SK-N-SH (cell line): ENCODE measurements at regions not wholly inside any gene's neighbourhood (a gene's known extent, or its start where the extent isn't known, plus 50 kb on each side); places are given as distances from the start of the nearest gene placed in this dataset.

Source experiments
- CTCF ChIA-PET: fragments of 300-600, 350-600 bp; formaldehyde crosslinking; extraction: SDS; loops from one replicate; lab custom pipeline; 2021; lab: Yijun Ruan, JAX
- POLR2A ChIA-PET: fragments of 350-600 bp; sonication (Branson Sonifier 250); formaldehyde crosslinking; extraction: SDS; loops from one replicate; lab custom pipeline; 2020; ENCODE audit warnings: antibody characterized with exemption, inconsistent platforms; lab: Yijun Ruan, JAX
- DNase-seq: peaks from one replicate; pipeline ENCODE4 v3.0.0; 2012
- H2AFZ ChIP-seq: fragments of 200-600 bp; sonication (generic); 2 replicates; pipeline ENCODE4 v1.8.1; 2016; ENCODE audit warnings: antibody characterized with exemption, mild to moderate bottlenecking, low read depth
- H3F3A ChIP-seq: fragments of 200-600 bp; sonication (generic); replicated peaks from 2 replicates; pipeline ENCODE3; 2016; ENCODE audit warnings: antibody characterized with exemption, mild to moderate bottlenecking; ENCODE audit not compliant: insufficient read depth
- H3K27ac ChIP-seq, 2 experiments: fragments of 200-500 bp in 1 of 2; fragments of 200-600 bp in 1 of 2; sonication (Bioruptor generic) in 1 of 2; sonication (generic), shearing (Covaris generic) in 1 of 2; 2 replicates each; pipeline versions ENCODE4 v1.5.1 to v1.6.1; 2014 to 2016; ENCODE audit warnings: low read depth in 2 of 2, inconsistent platforms in 1 of 2, low read length in 1 of 2, mild to moderate bottlenecking in 1 of 2, mixed read lengths in 1 of 2
- H3K27me3 ChIP-seq: fragments of 200-600 bp; sonication (generic), shearing (Covaris generic); 2 replicates; pipeline ENCODE4 v1.6.1; 2016; ENCODE audit warnings: mixed run types; ENCODE audit not compliant: insufficient read depth
- H3K36me3 ChIP-seq, 2 experiments: fragments of 200-500 bp in 1 of 2; fragments of 200-600 bp in 1 of 2; sonication (Bioruptor generic) in 1 of 2; sonication (generic) in 1 of 2; replicated peaks in 1 of 2; 2 replicates each; pipeline versions ENCODE3 to v1.5.1; 2014 to 2016; ENCODE audit warnings: low read length in 1 of 2, mild to moderate bottlenecking in 1 of 2; ENCODE audit not compliant: insufficient read depth in 2 of 2, control insufficient read depth in 1 of 2
- H3K4me1 ChIP-seq, 2 experiments: fragments of 200-500 bp in 1 of 2; fragments of 200-600 bp in 1 of 2; sonication (Bioruptor generic) in 1 of 2; sonication (generic), shearing (Covaris generic) in 1 of 2; 2 replicates each; pipeline versions ENCODE4 v1.5.1 to v1.6.1; 2014 to 2016; ENCODE audit warnings: low read depth in 1 of 2, low read length in 1 of 2, mixed run types in 1 of 2; ENCODE audit not compliant: insufficient read depth in 2 of 2, control insufficient read depth in 1 of 2
- H3K4me2 ChIP-seq: fragments of 200-600 bp; sonication (generic), shearing (Covaris generic); 2 replicates; pipeline ENCODE4 v1.6.1; 2017; ENCODE audit warnings: mixed run types
- H3K4me3 ChIP-seq, 2 experiments: fragments of 200-500 bp in 1 of 2; fragments of 200-600 bp in 1 of 2; sonication (Bioruptor generic) in 1 of 2; sonication (generic), shearing (Covaris generic) in 1 of 2; 2 replicates each; pipeline versions ENCODE4 v1.5.1 to v1.8.1; 2014 to 2016; ENCODE audit warnings: low read depth in 2 of 2, inconsistent platforms in 1 of 2, low read length in 1 of 2, mild to moderate bottlenecking in 1 of 2, mixed read lengths in 1 of 2, moderate library complexity in 1 of 2
- H3K79me2 ChIP-seq: fragments of 200-600 bp; sonication (generic); 2 replicates; pipeline ENCODE4 v1.8.1; 2017; ENCODE audit warnings: mild to moderate bottlenecking; ENCODE audit not compliant: insufficient read depth
- H3K9ac ChIP-seq: fragments of 200-600 bp; sonication (generic); 2 replicates; pipeline ENCODE4 v1.6.1; 2017; ENCODE audit warnings: mixed run types
- H3K9me2 ChIP-seq: fragments of 200-600 bp; sonication (generic); 2 replicates; pipeline ENCODE4 v1.6.1; 2017; ENCODE audit warnings: mixed run types
- H3K9me3 ChIP-seq: fragments of 200-600 bp; sonication (generic); 2 replicates; pipeline ENCODE4 v1.6.1; 2017; ENCODE audit warnings: mixed run types, mild to moderate bottlenecking, moderate library complexity
- H4K20me1 ChIP-seq: fragments of 200-600 bp; sonication (generic); 2 replicates; pipeline ENCODE4 v1.6.1; 2017; ENCODE audit warnings: mild to moderate bottlenecking, mixed run types; ENCODE audit not compliant: insufficient read depth
- ELF1 ChIP-seq: IDR thresholded peaks from 2 replicates; pipeline ENCODE4 v1.4.0; 2012
- EP300 ChIP-seq, 2 experiments: IDR thresholded peaks; 2 replicates each; pipeline versions ENCODE4 v1.4.0 to v1.6.1; 2012; ENCODE audit warnings: borderline replicate concordance in 1 of 2, low read depth in 1 of 2, low read length in 1 of 2
- FOXJ3 ChIP-seq: sonication (generic); formaldehyde crosslinking; IDR thresholded peaks from 2 replicates; pipeline ENCODE4 v1.5.1; 2020; ENCODE audit warnings: mild to moderate bottlenecking, missing genetic modification reagents
- FOXM1 ChIP-seq: IDR thresholded peaks from 2 replicates; pipeline ENCODE4 v1.4.0; 2012; ENCODE audit warnings: low read depth, mild to moderate bottlenecking
- GABPA ChIP-seq: IDR thresholded peaks from 2 replicates; pipeline ENCODE4 v1.4.0; 2012; ENCODE audit warnings: low read depth, mild to moderate bottlenecking
- JUND ChIP-seq: IDR thresholded peaks from 2 replicates; pipeline ENCODE4 v1.4.0; 2012
- MXI1 ChIP-seq: IDR thresholded peaks from 2 replicates; pipeline ENCODE4 v1.6.1; 2012; ENCODE audit warnings: mild to moderate bottlenecking, low read depth, low read length, improper control_type of control experiment
- NFIC ChIP-seq: IDR thresholded peaks from 2 replicates; pipeline ENCODE4 v1.4.0; 2012; ENCODE audit warnings: borderline replicate concordance
- PBX3 ChIP-seq: IDR thresholded peaks from 2 replicates; pipeline ENCODE4; 2012
- POLR2AphosphoS5 ChIP-seq: IDR thresholded peaks from 2 replicates; pipeline ENCODE4 v1.6.1; 2012; ENCODE audit warnings: low read depth, low read length
- RXRA ChIP-seq: IDR thresholded peaks from 2 replicates; pipeline ENCODE4 v1.4.0; 2012; ENCODE audit warnings: low read depth, mild to moderate bottlenecking, borderline replicate concordance
- SMC3 ChIP-seq: IDR thresholded peaks from 2 replicates; pipeline ENCODE4 v1.6.1; 2012; ENCODE audit warnings: low read depth, low read length, improper control_type of control experiment
- TAF1 ChIP-seq: IDR thresholded peaks from 2 replicates; pipeline ENCODE4 v1.6.1; 2012; ENCODE audit warnings: low read depth, mild to moderate bottlenecking, low read length, moderate library complexity, borderline replicate concordance
- TCF12 ChIP-seq: IDR thresholded peaks from 2 replicates; pipeline ENCODE4 v1.4.0; 2012
- TEAD4 ChIP-seq: IDR thresholded peaks from 2 replicates; pipeline ENCODE4 v1.4.0; 2012; ENCODE audit warnings: mild to moderate bottlenecking, borderline replicate concordance; ENCODE audit not compliant: insufficient read depth
- USF1 ChIP-seq: IDR thresholded peaks from 2 replicates; pipeline ENCODE4 v1.4.0; 2012; ENCODE audit warnings: low read depth, borderline replicate concordance
- ZBTB33 ChIP-seq: IDR thresholded peaks from 2 replicates; pipeline ENCODE4 v1.4.0; 2012; ENCODE audit warnings: low read depth, borderline replicate concordance
- WGBS: methylation state at CpG from one replicate; pipeline ENCODE4 v1.1.6; 2017; ENCODE audit warnings: low lambda C conversion rate; 5-methylcytosine and 5-hydroxymethylcytosine counted together

- no peak overlapping the region for H2AFZ ChIP-seq
- no peaks in the 10 kb centered on the region for H3K36me3 ChIP-seq
- ChIA-PET CTCF (no interaction called here), POLR2A (no interaction called here)
- 48% methylated on average over 1 of the region's 1 CpG for WGBS
- no peaks in the 10 kb centered on the region for H3K79me2 ChIP-seq
- H3K4me1 ChIP-seq: no peaks in the 10 kb centered on the region
- no peaks in the 10 kb centered on the region for H3F3A ChIP-seq
- no peaks in the 10 kb centered on the region for H4K20me1 ChIP-seq
- no peak overlapping the region for H3K9ac ChIP-seq
- no peaks in the 10 kb centered on the region for H3K27me3 ChIP-seq
- no peak overlapping the region for H3K27ac ChIP-seq
- no peaks in the 10 kb centered on the region for H3K9me3 ChIP-seq
- no peaks in the 10 kb centered on the region for H3K9me2 ChIP-seq
- no peak for TF ChIP-seq ELF1
- no peak for TF ChIP-seq POLR2AphosphoS5
- no peak for TF ChIP-seq TCF12
- TF ChIP-seq FOXJ3: no peak
- TF ChIP-seq RXRA: no peak
- TF ChIP-seq TEAD4: no peak
- no peak for TF ChIP-seq NFIC
- no peak for TF ChIP-seq PBX3
- TF ChIP-seq TAF1: no peak
- TF ChIP-seq ZBTB33: no peak
- no peak for TF ChIP-seq MXI1
- TF ChIP-seq SMC3: no peak
- TF ChIP-seq GABPA: no peak
- no peak for TF ChIP-seq FOXM1
- TF ChIP-seq JUND: no peak
- no peak for TF ChIP-seq EP300 (IDR thresholded peaks at IDR 0.05; ENCODE audit: borderline replicate concordance in 1 of 2, low read depth in 1 of 2, low read length in 1 of 2)
- TF ChIP-seq USF1: no peak
- no peak overlapping the region for H3K4me3 ChIP-seq
- H3K4me2 ChIP-seq: no peak overlapping the region
- DNase-seq: no peak
Observed at GRCh38 chr16:80489173-80489572, 51.6 kb upstream of the DYNLRB2 start.

- no peaks in the 10 kb centered on the region for H3K4me1 ChIP-seq
- no peak overlapping the region for H2AFZ ChIP-seq
- no peak overlapping the region for H3K27ac ChIP-seq
- no peaks in the 10 kb centered on the region for H3K9me2 ChIP-seq
- no peak overlapping the region for H3K4me3 ChIP-seq
- ChIA-PET POLR2A (no interaction called here), CTCF (interaction anchor here (1.0 kb wide), 1 partner anchor 22 kb away, joined by 3 read pairs; no protein-coding TSS in a partner anchor)
- H3K79me2 ChIP-seq: no peaks in the 10 kb centered on the region
- no peak for DNase-seq
- no peaks in the 10 kb centered on the region for H3K27me3 ChIP-seq
- TF ChIP-seq RXRA: no peak
- no peak overlapping the region for H3K4me2 ChIP-seq
- H3F3A ChIP-seq: no peaks in the 10 kb centered on the region
- H3K36me3 ChIP-seq: no peaks in the 10 kb centered on the region
- H4K20me1 ChIP-seq: no peaks in the 10 kb centered on the region
- 25% methylated on average over 2 of the region's 2 CpGs for WGBS
- no peaks in the 10 kb centered on the region for H3K9me3 ChIP-seq
- no peak overlapping the region for H3K9ac ChIP-seq
Observed at GRCh38 chr16:80488167-80488566, 52.6 kb upstream of the DYNLRB2 start.
